Fibroblast of skin of back (primary cell): ENCODE measurements at regions not wholly inside any gene's neighbourhood (a gene's known extent, or its start where the extent isn't known, plus 50 kb on each side); places are given as distances from the start of the nearest gene placed in this dataset.

Experiments used
- DNase-seq: peaks from one replicate; pipeline ENCODE4 v3.0.0-alpha.2; 2013

DNA sequence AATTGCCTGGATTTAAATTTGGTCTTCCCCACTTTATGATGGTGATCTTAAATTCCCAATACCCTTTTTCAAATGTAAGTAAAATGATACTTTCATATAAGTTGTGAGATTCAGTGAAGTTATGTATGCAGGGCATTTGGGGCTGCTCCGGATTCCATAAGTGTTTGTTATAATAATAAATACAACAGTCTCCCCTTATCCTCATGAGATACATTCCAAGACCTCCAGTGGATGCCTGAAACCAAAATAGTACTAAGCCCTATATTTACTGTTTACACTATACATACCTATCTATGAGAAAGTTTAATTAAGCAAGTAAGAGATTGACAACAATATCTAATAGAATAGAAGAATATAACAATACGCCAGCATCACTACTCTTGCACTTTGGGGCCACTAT is 2237.8 kb downstream of the PCDH9 start:
- DNase-seq: peak; percentile 36

- DNase-seq: no peak
These were observed 2245.1 kb downstream of the PCDH9 start for GRCh38 chr13:64985075-64985474.

DNA sequence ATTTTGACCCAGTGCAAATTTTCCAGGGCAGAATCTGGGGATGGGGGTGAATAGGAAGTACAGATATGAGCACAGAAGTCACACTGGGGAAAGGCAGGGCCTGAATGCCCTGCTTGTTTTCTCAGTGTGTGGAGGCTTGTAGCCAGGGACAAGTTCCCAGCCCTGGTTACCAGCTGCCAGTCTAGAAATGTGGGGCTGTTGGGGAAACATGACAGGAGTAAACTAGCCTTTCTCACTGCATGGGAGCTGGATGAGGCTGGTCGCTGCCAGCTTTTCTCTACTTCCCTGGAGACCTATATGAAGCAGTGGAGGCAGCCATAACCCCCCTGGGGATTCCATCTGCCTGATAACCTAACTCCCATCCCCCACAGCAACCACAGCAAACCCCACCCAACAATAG is 2267.7 kb downstream of the PCDH9 start:
- no peak for DNase-seq

DNA sequence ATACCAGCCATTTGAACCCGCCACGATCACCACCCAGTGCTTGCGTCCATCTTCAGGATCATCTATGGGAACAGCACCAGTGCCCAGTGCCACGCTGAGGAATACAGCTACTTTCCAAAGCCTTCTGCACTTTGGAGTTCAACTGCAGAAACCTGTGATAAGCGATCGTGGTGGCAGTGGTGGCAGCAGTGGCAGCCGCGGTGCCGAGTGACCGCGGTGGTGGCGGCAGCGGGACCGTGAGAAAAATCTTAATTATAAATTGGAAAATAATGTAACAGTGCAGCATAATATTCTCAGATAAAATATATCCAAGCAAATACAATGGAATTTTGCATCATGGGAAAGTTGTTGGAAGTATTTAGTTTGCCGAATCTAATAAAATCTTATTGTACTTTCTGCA is 2270.9 kb downstream of the PCDH9 start:
- no peak for DNase-seq

- DNase-seq: no peak
These were observed 2272.0 kb downstream of the PCDH9 start for GRCh38 chr13:64958106-64958505.

GRCh38 chr13:64938660-64939059 is 2291.5 kb downstream of the PCDH9 start:
- DNase-seq: no peak

GRCh38 chr13:64937302-64937701 is 2292.8 kb downstream of the PCDH9 start:
- DNase-seq: no peak

- DNase-seq: no peak
These were observed 2293.3 kb downstream of the PCDH9 start for GRCh38 chr13:64936879-64937278.

GRCh38 chr13:64935441-64935840 is 2294.7 kb downstream of the PCDH9 start:
- DNase-seq: no peak

DNA sequence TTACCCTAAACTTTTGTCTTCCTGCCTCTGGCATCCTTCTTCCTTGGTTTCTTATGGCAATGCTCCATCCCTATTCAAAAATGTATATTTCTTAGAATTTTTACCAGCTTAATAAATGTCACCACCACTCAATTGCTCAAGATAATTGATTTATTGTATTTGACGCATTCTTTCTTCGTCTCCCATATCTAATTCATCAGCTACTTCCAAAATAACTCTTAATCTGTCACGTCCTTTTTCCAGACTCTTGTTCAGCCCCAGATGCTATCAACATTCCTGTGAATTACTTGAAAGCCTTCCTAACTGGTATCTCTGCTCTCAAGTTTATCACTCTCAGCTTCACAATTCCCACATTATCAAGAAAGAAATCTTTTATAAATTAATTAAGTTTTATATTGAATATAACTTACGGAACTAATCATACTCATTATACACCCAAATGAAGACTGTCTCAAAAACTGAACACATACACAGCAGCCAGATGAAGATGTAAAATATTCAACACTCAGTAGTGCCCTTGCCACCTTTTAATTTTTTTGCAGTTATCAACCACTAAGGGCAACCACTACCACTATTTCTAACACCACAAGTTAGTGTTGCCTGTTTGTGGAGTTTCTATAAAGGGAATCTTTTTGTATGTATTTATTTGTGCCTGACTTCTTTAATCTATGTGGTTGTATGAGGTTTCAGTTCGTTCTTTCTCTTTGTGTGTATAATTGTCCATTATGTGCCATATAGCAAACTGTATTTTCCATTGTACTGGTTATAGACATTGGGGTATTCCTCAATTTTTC is 2295.4 kb downstream of the PCDH9 start:
- DNase-seq: no peak

DNA sequence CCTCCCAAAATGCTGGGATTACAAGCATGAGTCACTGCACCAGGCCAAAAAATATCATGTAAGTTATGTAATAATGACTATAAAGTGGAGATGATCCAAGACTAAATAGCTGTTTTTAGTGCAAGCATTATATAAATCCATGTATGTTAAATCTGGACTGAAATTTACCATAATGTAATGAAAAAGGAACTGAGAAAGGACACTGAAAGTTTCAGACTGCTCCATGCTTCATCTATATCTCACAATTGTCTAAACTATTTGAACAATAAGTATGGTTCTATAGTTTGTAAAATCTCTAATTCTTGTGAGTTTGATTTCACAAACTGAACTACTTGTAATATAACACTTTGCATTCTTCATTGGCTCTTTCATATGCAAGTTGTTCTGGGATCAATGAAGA is 2299.5 kb downstream of the PCDH9 start:
- no peak for DNase-seq

DNA sequence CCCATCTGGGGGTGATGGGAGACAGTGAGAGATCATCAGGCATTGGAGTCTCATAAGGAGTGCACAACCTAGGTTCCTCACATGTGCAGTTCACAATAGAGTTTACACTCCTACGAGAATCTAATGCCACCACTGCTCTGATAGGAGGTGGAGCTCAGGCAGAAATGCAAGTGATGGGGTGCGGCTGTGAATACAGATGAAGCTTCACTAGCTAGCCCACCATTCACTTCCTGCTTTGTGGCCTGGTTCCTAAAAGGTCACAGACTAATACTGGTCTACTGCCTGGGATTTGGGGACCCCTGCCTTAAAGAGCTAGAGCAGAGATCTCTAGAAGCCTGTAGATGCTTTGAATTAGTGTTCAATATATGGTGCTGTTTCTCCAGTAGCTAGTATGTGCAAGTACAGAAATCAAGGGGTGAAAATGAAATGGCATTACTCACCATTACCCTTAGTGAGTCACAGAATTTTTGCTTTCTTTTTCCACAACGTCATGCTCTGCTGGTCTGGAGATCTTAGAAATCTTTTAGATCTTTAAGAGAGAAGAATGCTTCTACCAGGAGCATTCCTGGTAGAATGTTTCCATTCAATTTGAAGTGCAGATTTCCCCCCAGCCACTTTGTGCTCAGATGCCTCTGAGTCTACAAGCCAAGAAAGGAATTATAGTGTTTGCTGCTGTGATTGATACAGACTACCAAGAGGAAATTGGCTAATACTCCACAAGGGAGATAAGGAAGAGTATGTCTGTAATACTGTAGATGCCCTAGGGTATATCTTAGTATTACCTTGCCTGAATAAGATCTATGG is 2301.2 kb downstream of the PCDH9 start:
- DNase-seq: peak; percentile 91

GRCh38 chr13:64925727-64926126 is 2304.4 kb downstream of the PCDH9 start:
- DNase-seq: no peak

DNA sequence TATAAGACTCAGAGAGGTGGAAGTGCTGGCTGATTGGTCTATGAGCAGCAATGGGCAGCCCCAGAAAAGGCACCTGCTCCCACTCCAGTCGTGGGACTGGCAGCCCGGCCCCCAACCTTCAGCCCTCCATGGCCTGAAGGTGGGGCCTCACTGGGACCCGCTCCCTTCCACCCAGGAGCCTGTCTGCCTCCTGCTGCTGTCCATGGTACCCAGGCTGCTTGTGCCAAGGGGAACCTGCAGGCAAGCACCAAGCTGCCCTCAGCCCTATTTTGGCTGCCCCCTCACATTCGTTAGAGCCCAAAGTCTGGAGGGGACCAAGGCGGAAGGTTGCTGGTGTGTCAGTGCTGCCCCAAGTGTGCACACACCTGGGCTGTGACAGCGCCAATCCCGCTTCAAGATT is 2304.9 kb downstream of the PCDH9 start:
- peak; percentile 32 for DNase-seq

DNA sequence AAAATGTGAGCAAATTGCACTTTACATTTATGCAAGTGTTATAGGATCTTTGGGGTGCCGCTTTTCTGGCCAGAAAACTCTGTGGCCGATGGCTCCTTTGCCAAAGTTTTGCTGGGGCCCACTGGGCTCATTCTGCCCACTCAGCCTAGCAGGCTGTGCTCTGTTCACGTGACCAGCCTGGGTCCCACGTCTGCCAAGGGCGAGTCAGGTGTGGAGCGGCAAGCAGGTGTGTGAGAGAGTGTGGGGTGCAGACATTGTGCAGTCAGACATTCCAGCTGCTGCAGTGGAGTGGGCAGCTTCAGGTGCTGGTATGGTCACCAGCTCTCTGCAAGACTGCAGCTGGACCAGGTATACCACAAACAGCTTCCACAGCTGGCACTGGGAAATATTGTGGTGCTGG is 2305.7 kb downstream of the PCDH9 start:
- no peak for DNase-seq

DNA sequence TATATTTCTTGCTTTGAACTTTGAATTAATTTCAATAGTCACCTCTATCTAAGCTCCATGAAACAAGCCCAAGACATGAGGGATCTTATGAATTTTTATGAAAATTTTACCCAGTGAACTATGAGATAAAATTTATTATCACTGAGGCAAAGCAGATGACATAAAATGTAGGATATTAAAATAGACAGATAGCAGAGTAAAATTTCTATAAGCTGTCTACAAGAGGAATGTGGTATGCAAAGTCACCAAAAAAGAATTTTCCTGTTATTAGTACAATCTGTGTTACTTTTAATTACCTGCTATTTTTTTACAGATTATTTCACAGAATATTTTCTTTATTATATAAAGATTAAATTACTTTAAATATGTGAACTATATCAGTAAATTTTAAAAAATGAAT is 2312.6 kb downstream of the PCDH9 start:
- DNase-seq: peak; percentile 7

GRCh38 chr13:64912141-64912540 is 2318.0 kb downstream of the PCDH9 start:
- DNase-seq: peak; percentile 91

GRCh38 chr13:64910096-64910495 is 2320.0 kb downstream of the PCDH9 start:
- no peak for DNase-seq

DNA sequence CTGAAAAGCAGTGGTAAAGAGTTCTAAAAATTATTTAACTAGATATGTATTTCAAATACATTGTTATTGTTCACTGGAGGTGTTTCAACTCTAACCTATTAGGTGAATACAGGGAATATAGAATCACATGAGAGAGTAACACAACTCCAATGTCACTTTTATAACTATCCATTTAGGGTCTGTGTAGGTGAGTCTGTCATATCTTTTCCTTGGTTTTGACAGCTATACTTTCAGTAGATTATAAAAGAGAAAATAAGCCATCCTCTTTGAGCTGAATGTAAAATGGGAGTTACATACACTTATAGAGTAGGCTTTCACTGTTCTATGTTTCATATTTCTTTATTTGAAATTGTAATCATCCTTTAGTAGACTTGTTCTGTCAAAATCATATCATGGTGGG is 2321.0 kb downstream of the PCDH9 start:
- no peak for DNase-seq

DNA sequence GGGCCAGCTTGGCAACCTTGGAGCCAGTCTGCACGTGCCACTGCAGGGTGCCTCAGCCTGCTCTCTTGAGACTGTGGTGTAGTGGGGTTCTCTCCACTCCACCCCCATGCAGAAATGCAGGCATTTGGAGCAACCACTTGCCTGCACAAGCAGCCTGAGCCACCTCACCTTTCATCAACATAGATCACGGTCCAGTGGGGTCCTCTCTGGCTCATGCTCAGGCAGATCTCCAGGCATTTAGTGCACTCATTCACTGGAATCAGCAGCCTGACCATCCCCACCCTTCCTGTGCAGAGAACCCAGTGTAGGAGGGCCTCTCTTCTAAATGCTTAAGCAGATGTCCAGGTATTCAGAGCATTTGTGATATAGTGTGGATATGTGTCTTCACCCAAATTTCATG is 2330.1 kb downstream of the PCDH9 start:
- no peak for DNase-seq

DNA sequence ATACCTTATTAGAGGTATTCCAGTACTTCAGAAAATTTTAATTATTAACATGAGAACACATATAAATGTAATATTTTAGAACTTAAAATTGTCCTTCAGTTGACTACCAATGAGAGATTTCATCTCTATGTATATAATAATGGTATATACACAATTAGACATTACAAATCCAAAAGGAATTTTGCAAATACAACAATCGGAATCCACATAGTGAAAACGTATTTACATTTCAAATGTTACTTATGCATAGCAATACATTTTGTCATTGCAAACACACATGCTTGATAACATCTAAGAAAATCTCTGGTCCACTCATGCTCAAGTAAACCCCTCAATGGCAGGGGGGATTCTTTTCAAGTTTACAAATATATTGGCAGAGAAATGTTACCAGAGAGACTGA is 2345.2 kb downstream of the PCDH9 start:
- peak; percentile 38 for DNase-seq

- DNase-seq: no peak
These were observed 2353.0 kb downstream of the PCDH9 start for GRCh38 chr13:64877176-64877575.

- no peak for DNase-seq
These were observed 2358.4 kb downstream of the PCDH9 start for GRCh38 chr13:64871742-64872141.

DNA sequence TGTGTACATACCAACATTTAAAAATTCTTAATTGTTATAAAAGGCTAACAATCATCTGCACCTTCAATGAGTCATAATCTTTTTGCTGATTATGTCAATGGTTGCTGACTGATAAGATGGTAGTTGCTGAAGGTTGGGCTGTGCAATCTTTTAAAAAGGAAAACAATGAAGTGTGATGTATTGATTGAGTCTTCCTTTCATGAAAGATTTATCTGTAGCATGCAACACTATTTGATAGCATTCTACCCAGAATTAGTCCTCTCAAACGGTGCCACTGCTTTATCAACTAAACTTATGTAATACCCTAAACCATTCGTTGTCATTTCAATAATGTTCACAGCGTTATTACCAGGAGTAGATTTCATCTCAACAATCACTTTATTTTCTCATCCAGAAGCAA is 2360.6 kb downstream of the PCDH9 start:
- DNase-seq: no peak
